ENCODE measurements at regions not wholly inside any gene's neighbourhood (a gene's known extent, or its start where the extent isn't known, plus 50 kb on each side); places are given as distances from the start of the nearest gene placed in this dataset.

DNA sequence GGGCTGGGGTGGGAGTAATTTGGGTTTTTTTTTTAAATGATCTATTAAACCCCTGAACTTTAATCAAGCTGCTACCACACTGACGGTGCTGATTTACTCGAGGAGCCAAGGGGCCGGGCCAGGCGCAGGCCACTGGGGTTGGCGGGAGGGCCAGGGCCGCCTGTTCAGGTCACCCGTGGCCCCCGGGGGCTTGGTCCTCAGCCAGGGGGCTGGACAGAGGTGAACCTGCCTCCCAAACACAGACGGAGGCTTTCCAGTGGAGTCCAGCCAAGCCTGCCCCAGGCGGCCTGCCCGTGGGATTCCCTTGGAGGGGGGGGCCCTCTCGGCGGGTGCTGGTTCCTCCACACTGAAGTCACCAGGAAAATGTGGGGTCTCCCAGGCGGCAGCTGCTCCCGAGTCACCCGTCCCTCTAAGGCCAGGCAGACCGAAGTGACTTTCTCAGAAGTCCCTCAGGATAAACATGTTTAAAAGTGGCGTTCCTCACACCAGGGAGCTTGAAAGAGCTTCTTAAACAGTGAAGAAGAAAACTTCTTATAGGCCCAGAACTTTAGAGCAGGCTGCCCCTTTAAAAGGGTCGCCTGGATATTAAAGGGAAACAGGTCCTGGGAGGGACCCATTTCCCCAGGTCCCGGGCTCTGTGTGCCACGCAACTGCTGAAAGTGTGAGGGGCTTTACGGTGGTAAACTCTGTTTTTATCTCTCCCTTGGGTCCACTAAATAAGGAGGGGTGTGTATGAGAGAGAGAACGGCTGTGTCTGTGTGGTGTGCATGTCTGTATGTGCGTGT is 167.2 kb upstream of the GSC start:
- Histone ChIP-seq H3K9me3 (ENCODE audit: control insufficient read depth, low read length) (no peaks in the 10 kb centered on the region), H3K27ac (ENCODE audit: low read depth in 1 of 2, low read length in 2 of 2) (peak overlapping the region in 1 of 2 donors; percentile 14), H3K4me3 (ENCODE audit: low read length in 2 of 2) (peak overlapping the region in 1 of 2 donors; percentile 0), H3K36me3 (ENCODE audit: control insufficient read depth in 1 of 2, insufficient read depth in 2 of 2, low read length in 1 of 2) (no peaks in the 10 kb centered on the region), H3K27me3 (ENCODE audit: control insufficient read depth in 1 of 2, insufficient read depth in 2 of 2, low read length in 1 of 2) (no peaks in the 10 kb centered on the region), H3K4me1 (ENCODE audit: control insufficient read depth in 1 of 2, insufficient read depth in 2 of 2, low read length in 2 of 2) (no peaks in the 10 kb centered on the region)
- 13 to 17% methylated on average over 24 of the region's 24 CpGs for WGBS, 2 donors
- DNase-seq (peak; percentile 73 to 82), ATAC-seq (ENCODE audit: low FRiP score) (peak; percentile 41)
- intact Hi-C loops (cut with DNase I), result no loop called here

DNA sequence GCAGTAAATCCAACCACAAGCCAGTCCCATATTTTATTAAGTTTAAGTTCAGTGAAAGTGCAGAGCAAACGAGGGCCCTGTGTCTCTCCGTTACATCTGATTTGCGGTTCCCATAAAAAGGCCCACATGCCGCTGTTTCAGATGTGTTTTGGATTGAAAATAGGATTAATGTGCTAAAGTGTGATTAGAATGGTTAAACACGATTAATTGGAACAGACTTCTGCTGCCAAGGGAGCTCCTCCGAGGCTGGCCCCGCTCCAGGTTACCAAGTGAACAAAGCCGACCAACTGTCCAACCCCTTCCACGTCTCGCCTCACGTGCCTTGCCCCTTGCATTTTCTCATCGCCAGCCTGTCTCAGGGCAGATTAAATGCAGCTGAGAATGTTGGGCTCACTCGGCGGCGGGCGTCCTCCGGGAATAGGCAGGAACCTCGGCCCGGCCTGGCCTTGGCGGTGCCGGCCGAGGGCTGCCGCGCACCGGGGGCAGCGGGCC is 166.5 kb upstream of the GSC start:
- intact Hi-C loops (cut with DNase I), result no loop called here
- WGBS, 2 donors, result 4 to 6% methylated on average over 26 of the region's 26 CpGs

DNA sequence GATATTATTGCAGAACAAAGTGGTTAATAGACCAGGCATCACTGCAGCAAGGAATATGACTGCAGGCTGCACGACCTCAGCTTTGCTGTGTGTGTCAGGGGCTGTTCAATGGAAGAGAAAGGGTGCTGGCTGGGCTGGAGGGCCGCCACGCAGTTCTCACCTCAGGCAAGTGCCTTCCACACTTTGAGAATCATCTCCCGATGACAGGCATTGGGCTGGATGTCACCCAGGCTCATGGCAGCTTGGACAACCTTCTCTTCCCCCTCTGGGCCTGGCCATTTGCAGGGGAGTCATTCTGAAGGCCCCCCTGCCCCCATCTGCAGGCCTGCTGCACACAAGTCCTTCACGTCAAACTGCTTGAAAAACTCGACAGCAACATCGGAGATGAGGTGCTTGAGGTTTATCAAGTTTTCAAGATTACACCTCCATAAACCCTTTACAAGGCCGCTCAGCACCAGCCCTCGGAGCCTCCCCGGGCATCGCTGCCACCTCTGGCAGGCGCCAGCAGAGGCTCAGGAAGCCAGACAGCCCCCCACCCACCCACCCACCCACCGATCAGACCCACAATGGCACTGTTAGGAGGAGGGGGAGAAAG is 165.9 kb upstream of the GSC start:
- intact Hi-C loops (cut with DNase I), result no loop called here
- Histone ChIP-seq H3K4me3 (ENCODE audit: low read length in 2 of 2) (no peak overlapping the region), H3K27me3 (ENCODE audit: control insufficient read depth in 1 of 2, insufficient read depth in 2 of 2, low read length in 1 of 2) (no peaks in the 10 kb centered on the region), H3K36me3 (ENCODE audit: control insufficient read depth in 1 of 2, insufficient read depth in 2 of 2, low read length in 1 of 2) (no peaks in the 10 kb centered on the region), H3K27ac (ENCODE audit: low read depth in 1 of 2, low read length in 2 of 2) (no peak overlapping the region), H3K9me3 (ENCODE audit: control insufficient read depth, low read length) (no peaks in the 10 kb centered on the region), H3K4me1 (ENCODE audit: control insufficient read depth in 1 of 2, insufficient read depth in 2 of 2, low read length in 2 of 2) (no peaks in the 10 kb centered on the region)
- ATAC-seq (ENCODE audit: low FRiP score) (no peak), DNase-seq (no peak)
- 86 to 89% methylated on average over 13 of the region's 13 CpGs for WGBS, 2 donors

More for the DNA sequence above, 166.5 kb upstream of the GSC start:
- DNase-seq (peak; percentile 85 to 86), ATAC-seq (ENCODE audit: low FRiP score) (peak; percentile 69)
- Histone ChIP-seq H3K9me3 (ENCODE audit: control insufficient read depth, low read length) (no peaks in the 10 kb centered on the region), H3K4me3 (ENCODE audit: low read length in 2 of 2) (peak overlapping the region in 1 of 2 donors; percentile 0), H3K4me1 (ENCODE audit: control insufficient read depth in 1 of 2, insufficient read depth in 2 of 2, low read length in 2 of 2) (no peaks in the 10 kb centered on the region), H3K27me3 (ENCODE audit: control insufficient read depth in 1 of 2, insufficient read depth in 2 of 2, low read length in 1 of 2) (no peaks in the 10 kb centered on the region), H3K27ac (ENCODE audit: low read depth in 1 of 2, low read length in 2 of 2) (no peak overlapping the region), H3K36me3 (ENCODE audit: control insufficient read depth in 1 of 2, insufficient read depth in 2 of 2, low read length in 1 of 2) (no peaks in the 10 kb centered on the region)

- Histone ChIP-seq H3K4me1 (ENCODE audit: control insufficient read depth in 1 of 2, insufficient read depth in 2 of 2, low read length in 2 of 2) (no peaks in the 10 kb centered on the region), H3K4me3 (ENCODE audit: low read length in 2 of 2) (no peak overlapping the region), H3K27me3 (ENCODE audit: control insufficient read depth in 1 of 2, insufficient read depth in 2 of 2, low read length in 1 of 2) (no peaks in the 10 kb centered on the region), H3K36me3 (ENCODE audit: control insufficient read depth in 1 of 2, insufficient read depth in 2 of 2, low read length in 1 of 2) (no peaks in the 10 kb centered on the region), H3K9me3 (ENCODE audit: control insufficient read depth, low read length) (peaks cover 1% of the 10 kb centered on the region), H3K27ac (ENCODE audit: low read depth in 1 of 2, low read length in 2 of 2) (no peak overlapping the region)
- 57 to 60% methylated on average over 6 of the region's 6 CpGs for WGBS, 2 donors
- DNase-seq, result no peak
- ATAC-seq (ENCODE audit: low FRiP score), result no peak
- intact Hi-C loops (cut with DNase I), result no loop called here
Observed at GRCh38 chr14:94934276-94934810, 164.4 kb upstream of the GSC start.

- intact Hi-C loops (cut with DNase I), result no loop called here
- DNase-seq, result no peak
- Histone ChIP-seq H3K27ac (ENCODE audit: low read depth in 1 of 2, low read length in 2 of 2) (no peak overlapping the region), H3K4me3 (ENCODE audit: low read length in 2 of 2) (no peak overlapping the region), H3K4me1 (ENCODE audit: control insufficient read depth in 1 of 2, insufficient read depth in 2 of 2, low read length in 2 of 2) (no peaks in the 10 kb centered on the region), H3K36me3 (ENCODE audit: control insufficient read depth in 1 of 2, insufficient read depth in 2 of 2, low read length in 1 of 2) (no peaks in the 10 kb centered on the region), H3K27me3 (ENCODE audit: control insufficient read depth in 1 of 2, insufficient read depth in 2 of 2, low read length in 1 of 2) (no peaks in the 10 kb centered on the region), H3K9me3 (ENCODE audit: control insufficient read depth, low read length) (peaks cover 3% of the 10 kb centered on the region)
- 75 to 76% methylated on average over 5 of the region's 5 CpGs for WGBS, 2 donors
- ATAC-seq (ENCODE audit: low FRiP score), result no peak
Observed at GRCh38 chr14:94933486-94933885, 163.6 kb upstream of the GSC start.

DNA sequence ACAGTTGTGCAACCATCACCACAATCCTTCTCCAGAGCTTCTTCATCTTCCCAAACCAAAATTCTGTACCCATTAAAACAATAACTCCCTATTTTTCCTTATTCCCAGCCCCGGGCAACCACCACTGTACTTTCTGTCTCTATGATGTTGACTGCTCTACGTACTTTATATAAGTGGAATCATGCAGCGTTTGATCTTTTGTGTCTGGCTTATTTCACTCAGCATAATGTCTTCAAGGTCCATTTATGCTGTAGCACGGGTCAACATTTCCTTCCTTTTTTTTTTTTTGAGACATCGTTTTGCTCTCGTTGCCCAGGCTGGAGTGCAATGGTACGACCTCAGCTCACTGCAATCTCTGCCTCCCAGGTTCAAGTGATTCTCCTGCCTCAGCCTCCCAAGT is 162.7 kb upstream of the GSC start:
- Histone ChIP-seq H3K36me3 (ENCODE audit: control insufficient read depth in 1 of 2, insufficient read depth in 2 of 2, low read length in 1 of 2) (no peaks in the 10 kb centered on the region), H3K27me3 (ENCODE audit: control insufficient read depth in 1 of 2, insufficient read depth in 2 of 2, low read length in 1 of 2) (no peaks in the 10 kb centered on the region), H3K9me3 (ENCODE audit: control insufficient read depth, low read length) (peaks cover 3% of the 10 kb centered on the region), H3K4me3 (ENCODE audit: low read length in 2 of 2) (no peak overlapping the region), H3K27ac (ENCODE audit: low read depth in 1 of 2, low read length in 2 of 2) (no peak overlapping the region), H3K4me1 (ENCODE audit: control insufficient read depth in 1 of 2, insufficient read depth in 2 of 2, low read length in 2 of 2) (no peaks in the 10 kb centered on the region)
- intact Hi-C loops (cut with DNase I), result no loop called here
- 78 to 87% methylated on average over 7 of the region's 7 CpGs for WGBS, 2 donors
- no peak for ATAC-seq (ENCODE audit: low FRiP score)
- no peak for DNase-seq

- intact Hi-C loops (cut with DNase I), result no loop called here
- Histone ChIP-seq H3K27me3 (ENCODE audit: control insufficient read depth in 1 of 2, insufficient read depth in 2 of 2, low read length in 1 of 2) (no peaks in the 10 kb centered on the region), H3K36me3 (ENCODE audit: control insufficient read depth in 1 of 2, insufficient read depth in 2 of 2, low read length in 1 of 2) (no peaks in the 10 kb centered on the region), H3K9me3 (ENCODE audit: control insufficient read depth, low read length) (peaks cover 3% of the 10 kb centered on the region), H3K4me1 (ENCODE audit: control insufficient read depth in 1 of 2, insufficient read depth in 2 of 2, low read length in 2 of 2) (no peaks in the 10 kb centered on the region), H3K4me3 (ENCODE audit: low read length in 2 of 2) (no peak overlapping the region), H3K27ac (ENCODE audit: low read depth in 1 of 2, low read length in 2 of 2) (no peak overlapping the region)
- no peak for DNase-seq
- ATAC-seq (ENCODE audit: low FRiP score), result no peak
- 100% methylated on average over 1 of the region's 1 CpG for WGBS, 2 donors
Observed at GRCh38 chr14:94930690-94931089, 160.8 kb upstream of the GSC start.

GRCh38 chr14:94929354-94929753 is 159.4 kb upstream of the GSC start:
- peaks cover 3% of the 10 kb centered on the region for H3K9me3 ChIP-seq (ENCODE audit: control insufficient read depth, low read length)
- DNase-seq, result no peak
- H3K4me3 ChIP-seq (ENCODE audit: low read length in 2 of 2), result no peak overlapping the region
- H3K4me1 ChIP-seq (ENCODE audit: control insufficient read depth in 1 of 2, insufficient read depth in 2 of 2, low read length in 2 of 2), result no peaks in the 10 kb centered on the region
- ATAC-seq (ENCODE audit: low FRiP score), result no peak
- intact Hi-C loops (cut with DNase I), result no loop called here
- no peak overlapping the region for H3K27ac ChIP-seq (ENCODE audit: low read depth in 1 of 2, low read length in 2 of 2)
- 77 to 86% methylated on average over 3 of the region's 3 CpGs for WGBS, 2 donors
- H3K36me3 ChIP-seq (ENCODE audit: control insufficient read depth in 1 of 2, insufficient read depth in 2 of 2, low read length in 1 of 2), result no peaks in the 10 kb centered on the region
- H3K27me3 ChIP-seq (ENCODE audit: control insufficient read depth in 1 of 2, insufficient read depth in 2 of 2, low read length in 1 of 2), result no peaks in the 10 kb centered on the region

- no peaks in the 10 kb centered on the region for H3K4me1 ChIP-seq (ENCODE audit: control insufficient read depth in 1 of 2, insufficient read depth in 2 of 2, low read length in 2 of 2)
- WGBS, 2 donors, result 77 to 78% methylated on average over 9 to 10 of the region's 10 CpGs
- no peak for ATAC-seq (ENCODE audit: low FRiP score)
- no peaks in the 10 kb centered on the region for H3K36me3 ChIP-seq (ENCODE audit: control insufficient read depth in 1 of 2, insufficient read depth in 2 of 2, low read length in 1 of 2)
- peaks cover 3% of the 10 kb centered on the region for H3K9me3 ChIP-seq (ENCODE audit: control insufficient read depth, low read length)
- no peak overlapping the region for H3K27ac ChIP-seq (ENCODE audit: low read depth in 1 of 2, low read length in 2 of 2)
- intact Hi-C loops (cut with DNase I), result no loop called here
- no peaks in the 10 kb centered on the region for H3K27me3 ChIP-seq (ENCODE audit: control insufficient read depth in 1 of 2, insufficient read depth in 2 of 2, low read length in 1 of 2)
- no peak for DNase-seq
- H3K4me3 ChIP-seq (ENCODE audit: low read length in 2 of 2), result no peak overlapping the region
Observed at GRCh38 chr14:94926176-94926575, 156.3 kb upstream of the GSC start.
